Nephron (organoid): ENCODE measurements at regions not wholly inside any gene's neighbourhood (a gene's known extent, or its start where the extent isn't known, plus 50 kb on each side); places are given as distances from the start of the nearest gene placed in this dataset.

ENCODE experiments used
- H3K27ac Mint-ChIP-seq, 3 experiments: 2 replicates each; pipeline ENCODE4 v1.8.0; 2020; ENCODE audit warnings: mixed read lengths in 3 of 3, mild to moderate bottlenecking in 2 of 3, moderate library complexity in 1 of 3
- H3K27me3 Mint-ChIP-seq: 2 replicates; pipeline ENCODE4 v1.8.0; 2021; ENCODE audit warnings: low read depth, mild to moderate bottlenecking, moderate library complexity, mixed read lengths
- H3K36me3 Mint-ChIP-seq: 2 replicates; pipeline ENCODE4 v1.8.0; 2020; ENCODE audit warnings: low read depth, mixed read lengths
- H3K4me1 Mint-ChIP-seq: 2 replicates; pipeline ENCODE4 v1.8.0; 2020; ENCODE audit warnings: mixed read lengths
- H3K4me3 Mint-ChIP-seq, 3 experiments: 2 replicates each; pipeline ENCODE4 v1.8.0; 2020; ENCODE audit warnings: mild to moderate bottlenecking in 3 of 3, mixed read lengths in 3 of 3, moderate library complexity in 2 of 3
- H3K9me3 Mint-ChIP-seq: 2 replicates; pipeline ENCODE4 v1.8.0; 2020; ENCODE audit warnings: mixed read lengths
- TF ChIP-seq, protein P1 (sequence below), 3 experiments: fragments of 200-600 bp; sonication (generic); IDR thresholded peaks; one replicate each; pipeline ENCODE4 v1.5.0; 2021; ENCODE audit warnings: antibody characterized with exemption in 3 of 3; ENCODE audit not compliant: unreplicated experiment in 3 of 3

DNA sequence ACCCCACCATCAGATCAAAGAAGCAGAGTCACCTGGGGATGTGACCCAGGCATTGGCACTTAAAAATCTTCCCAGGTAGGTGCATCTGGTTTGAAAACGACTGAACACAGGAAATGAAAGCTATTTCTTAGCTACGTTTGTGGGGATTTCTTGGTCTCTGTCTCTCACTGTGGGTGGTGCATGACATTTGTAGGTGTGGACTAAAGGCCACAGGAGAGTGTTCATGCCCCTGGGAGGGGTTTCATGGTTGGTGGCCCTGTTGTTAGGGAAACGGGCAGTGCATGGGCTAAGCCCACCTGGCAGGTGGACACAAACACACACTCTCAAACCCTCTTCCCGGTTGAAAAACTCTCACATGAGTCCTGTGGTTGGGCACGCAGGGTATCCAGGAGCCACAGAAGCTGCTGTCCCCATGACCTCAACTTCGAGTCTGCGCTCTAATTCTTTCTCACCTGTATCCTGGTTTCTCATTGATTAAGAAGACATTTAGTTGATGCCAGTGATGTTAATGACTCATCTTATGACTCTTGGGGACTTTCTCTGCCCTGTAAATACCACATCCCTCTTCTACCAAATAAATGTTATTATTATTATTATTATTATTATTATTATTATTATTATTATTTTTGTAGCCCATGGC, 119.4 kb downstream of the MRPS6 start:
- Mint-ChIP-seq H3K4me1 (peaks cover 21% of the 10 kb centered on the region), H3K9me3 (peaks cover 4% of the 10 kb centered on the region), H3K27ac (no peak overlapping the region), H3K4me3 (no peak overlapping the region), H3K27me3 (peaks cover 4% of the 10 kb centered on the region), H3K36me3 (peaks cover 27% of the 10 kb centered on the region)
- TF ChIP-seq, protein P1, sequence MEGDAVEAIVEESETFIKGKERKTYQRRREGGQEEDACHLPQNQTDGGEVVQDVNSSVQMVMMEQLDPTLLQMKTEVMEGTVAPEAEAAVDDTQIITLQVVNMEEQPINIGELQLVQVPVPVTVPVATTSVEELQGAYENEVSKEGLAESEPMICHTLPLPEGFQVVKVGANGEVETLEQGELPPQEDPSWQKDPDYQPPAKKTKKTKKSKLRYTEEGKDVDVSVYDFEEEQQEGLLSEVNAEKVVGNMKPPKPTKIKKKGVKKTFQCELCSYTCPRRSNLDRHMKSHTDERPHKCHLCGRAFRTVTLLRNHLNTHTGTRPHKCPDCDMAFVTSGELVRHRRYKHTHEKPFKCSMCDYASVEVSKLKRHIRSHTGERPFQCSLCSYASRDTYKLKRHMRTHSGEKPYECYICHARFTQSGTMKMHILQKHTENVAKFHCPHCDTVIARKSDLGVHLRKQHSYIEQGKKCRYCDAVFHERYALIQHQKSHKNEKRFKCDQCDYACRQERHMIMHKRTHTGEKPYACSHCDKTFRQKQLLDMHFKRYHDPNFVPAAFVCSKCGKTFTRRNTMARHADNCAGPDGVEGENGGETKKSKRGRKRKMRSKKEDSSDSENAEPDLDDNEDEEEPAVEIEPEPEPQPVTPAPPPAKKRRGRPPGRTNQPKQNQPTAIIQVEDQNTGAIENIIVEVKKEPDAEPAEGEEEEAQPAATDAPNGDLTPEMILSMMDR (IDR thresholded peaks at IDR 0.05; ENCODE audit: unreplicated experiment in 3 of 3) = no peak

DNA sequence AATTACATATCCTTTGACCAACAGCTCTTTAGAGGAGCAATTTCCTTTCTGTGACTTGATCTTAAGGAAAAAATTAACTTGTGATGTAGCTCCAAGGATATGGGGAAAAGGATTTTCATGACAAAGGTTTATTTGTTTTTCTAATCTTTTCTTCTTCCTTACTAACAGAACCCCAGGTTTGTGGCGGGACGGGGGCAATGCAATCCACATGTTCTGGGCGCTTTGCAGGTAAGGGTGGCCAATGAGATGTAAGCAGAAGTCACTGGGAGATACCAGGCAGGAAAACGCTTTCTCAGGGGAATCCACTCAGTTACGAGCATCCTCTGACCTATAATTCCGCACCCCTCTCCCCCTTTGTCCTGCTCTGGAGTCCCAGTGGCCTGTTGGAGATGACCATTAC, 122.0 kb downstream of the MRPS6 start:
- Mint-ChIP-seq H3K27me3 (peaks cover 3% of the 10 kb centered on the region), H3K27ac (no peak overlapping the region), H3K9me3 (peaks cover 4% of the 10 kb centered on the region), H3K4me1 (peaks cover 27% of the 10 kb centered on the region), H3K4me3 (no peak overlapping the region), H3K36me3 (peaks cover 20% of the 10 kb centered on the region)
- TF ChIP-seq, protein P1 (IDR thresholded peaks at IDR 0.05; ENCODE audit: unreplicated experiment in 3 of 3) = no peak

DNA sequence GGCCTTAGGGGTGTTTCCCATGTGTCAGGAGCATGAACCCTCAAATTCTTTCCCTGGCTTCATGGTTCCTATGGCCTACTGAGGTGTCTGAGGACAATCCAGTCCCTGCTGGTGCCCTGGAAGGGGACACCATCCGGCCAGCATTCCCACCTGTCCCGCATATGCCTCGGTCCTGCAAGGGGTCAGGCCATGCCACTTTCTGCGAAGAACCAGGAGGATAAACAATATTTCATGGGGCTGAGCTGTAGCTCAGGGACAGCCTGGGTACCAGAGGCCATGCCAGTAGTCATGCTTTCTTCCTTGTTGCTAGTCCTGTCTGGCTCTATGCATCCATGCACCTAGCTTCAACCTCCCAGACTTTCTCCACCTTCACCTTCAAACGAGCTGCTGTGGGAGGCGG, 123.6 kb downstream of the MRPS6 start:
- Mint-ChIP-seq H3K36me3 (peaks cover 17% of the 10 kb centered on the region), H3K27me3 (peaks cover 7% of the 10 kb centered on the region), H3K9me3 (peaks cover 4% of the 10 kb centered on the region), H3K27ac (no peak overlapping the region), H3K4me3 (no peak overlapping the region), H3K4me1 (peaks cover 29% of the 10 kb centered on the region)
- TF ChIP-seq, protein P1 (IDR thresholded peaks at IDR 0.05; ENCODE audit: unreplicated experiment in 3 of 3) = no peak

DNA sequence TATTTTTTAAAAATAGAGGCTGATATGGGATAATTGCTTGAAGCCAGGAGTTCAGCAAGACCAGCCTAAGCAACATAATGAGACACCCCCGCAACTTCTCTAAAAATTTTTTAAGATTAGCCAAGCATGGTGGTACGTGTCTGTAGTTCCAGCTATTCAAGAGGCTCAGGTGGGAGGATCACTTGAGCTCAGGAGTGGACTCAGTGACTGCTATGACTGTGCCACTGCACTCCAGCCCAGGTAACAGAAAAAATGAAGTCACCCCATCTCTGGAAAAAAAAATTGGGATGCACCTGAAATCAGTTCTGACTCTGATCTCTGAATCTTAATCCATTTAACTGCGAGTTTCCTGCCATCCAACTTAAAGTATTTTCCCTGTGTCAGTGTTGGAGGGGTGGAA, 124.2 kb downstream of the MRPS6 start:
- H3K4me3 Mint-ChIP-seq = no peak overlapping the region
- TF ChIP-seq, protein P1 (IDR thresholded peaks at IDR 0.05; ENCODE audit: unreplicated experiment in 3 of 3) = no peak
- peaks cover 4% of the 10 kb centered on the region for H3K9me3 Mint-ChIP-seq
- H3K27me3 Mint-ChIP-seq = peaks cover 7% of the 10 kb centered on the region
- peak overlapping the region in 1 of 3 experiments; percentile 38 for H3K27ac Mint-ChIP-seq
- peaks cover 35% of the 10 kb centered on the region for H3K4me1 Mint-ChIP-seq
- peaks cover 17% of the 10 kb centered on the region for H3K36me3 Mint-ChIP-seq

DNA sequence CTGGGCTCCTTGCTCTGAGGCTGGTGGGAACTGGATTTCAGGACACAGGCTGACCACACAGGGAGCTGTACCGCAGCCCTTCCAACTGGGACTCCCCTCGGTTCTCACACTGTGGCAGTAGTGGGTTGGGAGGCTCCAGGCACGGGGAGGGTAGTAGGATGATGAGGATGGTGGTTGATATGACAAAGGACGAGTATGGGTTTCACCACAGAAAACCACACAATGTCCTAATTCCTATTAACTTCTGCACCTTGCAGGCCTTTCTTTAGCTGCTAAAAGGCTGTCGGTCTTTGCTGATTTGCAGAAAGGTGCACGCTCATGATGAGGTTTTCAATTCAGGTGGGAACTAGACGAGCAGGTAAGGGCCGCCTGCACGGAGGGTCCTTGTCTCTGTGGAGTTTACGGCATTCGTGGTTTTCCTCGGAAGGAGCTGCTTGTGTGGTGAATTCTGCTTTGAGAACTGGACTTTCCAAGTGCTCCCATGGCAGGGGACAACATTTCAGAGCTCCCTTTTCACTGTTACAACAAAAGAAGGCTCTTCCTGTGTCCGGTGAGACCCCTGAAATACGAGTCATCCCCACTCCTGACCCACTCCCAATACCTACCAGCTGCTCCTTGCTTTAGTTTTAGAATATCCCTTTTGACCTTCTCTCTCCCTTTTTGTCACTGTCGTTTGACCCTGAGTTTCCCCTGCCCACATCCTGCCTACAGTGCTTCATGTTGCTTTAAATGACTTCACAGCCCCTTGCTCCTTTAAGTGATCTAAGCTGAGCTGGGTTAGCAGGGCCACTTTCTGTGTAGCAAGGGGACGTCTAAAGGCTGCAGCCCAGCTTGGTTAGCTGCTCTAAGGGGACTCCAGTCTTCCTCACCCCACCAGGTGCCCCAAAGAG, 125.1 kb downstream of the MRPS6 start:
- H3K4me3 Mint-ChIP-seq = no peak overlapping the region
- peak overlapping the region; percentile 18 to 63 (median 54) for H3K27ac Mint-ChIP-seq
- peaks cover 12% of the 10 kb centered on the region for H3K36me3 Mint-ChIP-seq
- peaks cover 44% of the 10 kb centered on the region for H3K4me1 Mint-ChIP-seq
- H3K27me3 Mint-ChIP-seq = peaks cover 7% of the 10 kb centered on the region
- TF ChIP-seq, protein P1 (IDR thresholded peaks at IDR 0.05; ENCODE audit: unreplicated experiment in 3 of 3) = no peak
- H3K9me3 Mint-ChIP-seq = peaks cover 4% of the 10 kb centered on the region
